ENCODE measurements at regions not wholly inside any gene's neighbourhood (a gene's known extent, or its start where the extent isn't known, plus 50 kb on each side); places are given as distances from the start of the nearest gene placed in this dataset.

DNA sequence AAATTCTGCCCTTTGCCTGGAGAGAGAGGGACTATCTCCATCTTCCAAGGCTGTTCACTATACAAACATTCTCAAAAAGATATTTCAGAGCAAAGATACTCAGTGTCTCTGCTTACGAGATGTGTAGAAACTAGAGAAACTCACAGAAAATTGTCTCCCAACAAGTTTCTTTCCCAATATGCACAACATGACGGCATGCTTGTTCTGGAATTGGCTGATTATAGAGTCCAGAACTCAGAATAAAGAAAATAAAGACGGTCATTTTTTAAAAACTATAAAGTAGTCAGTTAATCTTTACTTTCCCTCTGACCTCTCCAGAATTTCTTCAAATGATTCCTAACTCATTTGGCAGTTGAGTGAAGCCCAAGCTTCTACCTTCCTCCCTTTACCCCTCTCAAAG lies 285.5 kb upstream of the KLF3 start:
- Histone ChIP-seq H3K4me3 (no peak overlapping the region), H3K27ac (no peak overlapping the region)
- TF ChIP-seq, protein P1, sequence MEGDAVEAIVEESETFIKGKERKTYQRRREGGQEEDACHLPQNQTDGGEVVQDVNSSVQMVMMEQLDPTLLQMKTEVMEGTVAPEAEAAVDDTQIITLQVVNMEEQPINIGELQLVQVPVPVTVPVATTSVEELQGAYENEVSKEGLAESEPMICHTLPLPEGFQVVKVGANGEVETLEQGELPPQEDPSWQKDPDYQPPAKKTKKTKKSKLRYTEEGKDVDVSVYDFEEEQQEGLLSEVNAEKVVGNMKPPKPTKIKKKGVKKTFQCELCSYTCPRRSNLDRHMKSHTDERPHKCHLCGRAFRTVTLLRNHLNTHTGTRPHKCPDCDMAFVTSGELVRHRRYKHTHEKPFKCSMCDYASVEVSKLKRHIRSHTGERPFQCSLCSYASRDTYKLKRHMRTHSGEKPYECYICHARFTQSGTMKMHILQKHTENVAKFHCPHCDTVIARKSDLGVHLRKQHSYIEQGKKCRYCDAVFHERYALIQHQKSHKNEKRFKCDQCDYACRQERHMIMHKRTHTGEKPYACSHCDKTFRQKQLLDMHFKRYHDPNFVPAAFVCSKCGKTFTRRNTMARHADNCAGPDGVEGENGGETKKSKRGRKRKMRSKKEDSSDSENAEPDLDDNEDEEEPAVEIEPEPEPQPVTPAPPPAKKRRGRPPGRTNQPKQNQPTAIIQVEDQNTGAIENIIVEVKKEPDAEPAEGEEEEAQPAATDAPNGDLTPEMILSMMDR (IDR thresholded peaks at IDR 0.05), result no peak
- DNase-seq (ENCODE audit: low spot score), result no peak

DNA sequence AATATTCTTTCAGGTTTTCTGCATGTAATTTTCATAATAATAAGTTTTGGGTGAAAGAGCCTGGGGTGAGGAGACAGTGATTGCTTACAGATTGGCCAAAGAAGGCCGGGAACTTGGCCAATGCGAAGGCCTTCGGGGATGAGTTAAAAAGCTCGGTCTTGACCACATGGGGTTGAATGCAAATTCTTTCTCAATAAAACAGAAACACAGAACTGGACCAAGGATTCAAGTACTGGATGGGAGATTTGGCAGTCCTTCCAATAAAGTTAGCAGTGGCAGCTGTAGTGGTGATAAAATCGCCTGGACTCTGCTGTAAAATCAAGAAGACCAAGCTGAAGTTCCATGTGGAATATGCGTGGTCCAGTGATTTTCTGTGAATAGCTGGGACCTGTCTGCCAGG lies 282.2 kb upstream of the KLF3 start:
- DNase-seq (ENCODE audit: low spot score), result no peak
- Histone ChIP-seq H3K27ac (no peak overlapping the region), H3K4me3 (no peak overlapping the region)
- TF ChIP-seq, protein P1 (IDR thresholded peaks at IDR 0.05), result no peak

DNA sequence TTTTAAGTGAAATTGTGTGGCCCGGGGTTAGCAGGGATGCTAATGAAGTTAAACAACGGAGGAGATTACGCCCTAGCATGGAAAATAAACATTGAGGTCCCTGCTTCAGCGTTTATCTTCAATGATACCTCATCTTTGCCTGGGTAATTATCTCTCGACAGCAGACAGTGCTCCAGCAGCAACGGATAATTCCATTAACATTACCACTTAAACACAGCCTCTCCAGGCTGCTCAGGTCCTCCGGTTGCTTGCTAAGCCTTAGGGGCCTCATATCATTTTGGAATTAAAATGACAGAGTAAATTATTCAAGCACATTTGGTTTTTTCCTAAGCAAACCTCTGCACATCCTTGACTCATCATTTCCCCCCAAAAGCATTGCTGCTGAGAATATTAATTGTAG lies 281.5 kb upstream of the KLF3 start:
- no peak overlapping the region for H3K27ac ChIP-seq
- DNase-seq (ENCODE audit: low spot score), result no peak
- TF ChIP-seq, protein P1 (IDR thresholded peaks at IDR 0.05), result no peak
- no peak overlapping the region for H3K4me3 ChIP-seq

- TF ChIP-seq, protein P1 (IDR thresholded peaks at IDR 0.05), result no peak
- H3K4me3 ChIP-seq, result no peak overlapping the region
- peak overlapping the region in 1 of 2 donors; percentile 8 for H3K27ac ChIP-seq
- no peak for DNase-seq (ENCODE audit: low spot score)
Measured at GRCh38 chr4:38383646-38384121, 280.3 kb upstream of the KLF3 start.

- TF ChIP-seq, protein P1 (IDR thresholded peaks at IDR 0.05), result no peak
- Histone ChIP-seq H3K27ac (no peak overlapping the region), H3K4me3 (no peak overlapping the region)
- no peak for DNase-seq (ENCODE audit: low spot score)
Measured at GRCh38 chr4:38385093-38386004, 278.6 kb upstream of the KLF3 start.

DNA sequence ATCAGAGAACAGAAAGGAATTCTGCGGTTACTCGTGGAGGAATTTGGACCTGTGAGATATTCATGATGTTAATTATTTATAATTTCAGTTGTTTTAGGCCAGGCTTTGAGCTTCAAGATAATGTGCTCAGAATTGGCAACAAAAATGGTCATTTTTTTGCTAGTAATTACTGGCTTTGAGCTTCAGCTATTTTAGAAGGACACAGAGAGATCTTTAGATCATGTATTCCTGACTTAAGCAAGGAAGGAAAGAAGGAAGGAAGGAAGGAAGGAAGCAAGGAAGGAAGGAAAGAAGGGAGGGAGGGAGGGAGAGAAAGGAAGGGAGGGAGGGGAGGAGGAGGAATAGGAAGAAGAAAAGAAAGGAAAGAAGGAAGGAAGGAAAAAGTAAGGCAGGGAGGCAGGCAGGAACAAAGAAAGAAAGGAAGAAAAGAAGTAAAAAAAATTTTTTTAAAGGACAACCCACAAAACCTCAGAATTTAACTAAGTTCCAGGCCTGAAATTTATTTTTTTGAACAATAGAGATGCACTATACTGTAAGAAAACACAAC lies 277.9 kb upstream of the KLF3 start:
- no peak overlapping the region for H3K4me3 ChIP-seq
- no peak overlapping the region for H3K27ac ChIP-seq
- TF ChIP-seq, protein P1 (IDR thresholded peaks at IDR 0.05), result no peak
- no peak for DNase-seq (ENCODE audit: low spot score)

Measured in coronary artery (tissue), 2 donors.